ENCODE measurements at regions not wholly inside any gene's neighbourhood (a gene's known extent, or its start where the extent isn't known, plus 50 kb on each side); places are given as distances from the start of the nearest gene placed in this dataset.

DNA sequence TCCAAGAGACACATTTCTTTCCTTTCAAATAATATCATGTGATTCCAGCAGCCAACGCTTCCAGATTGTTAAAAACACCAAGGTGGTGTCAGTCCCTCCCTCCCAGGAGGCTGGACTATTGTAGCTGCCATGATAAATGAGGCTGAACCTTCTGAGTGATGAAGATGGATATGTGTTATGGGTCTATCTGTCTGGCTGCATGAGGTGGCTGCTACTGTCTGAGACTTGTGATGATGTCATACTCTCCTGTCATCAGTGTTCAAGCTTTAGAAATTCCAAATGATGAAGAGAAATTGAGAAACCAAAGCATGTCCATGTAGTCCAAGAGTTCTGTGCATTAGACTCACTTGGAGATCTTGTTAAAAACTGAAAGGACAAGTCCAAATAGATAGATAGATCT lies 683.0 kb downstream of the NTRK3 start:
- no peaks in the 10 kb centered on the region for H3K9me3 ChIP-seq (ENCODE audit: control insufficient read depth in 1 of 2, insufficient read depth in 1 of 2, low read length in 2 of 2)
- Mint-ChIP-seq H3K4me3 (no peak overlapping the region), H3K4me1 (ENCODE audit: low read depth) (peaks cover 14% of the 10 kb centered on the region), H3K27me3 (no peaks in the 10 kb centered on the region), H3K9me3 (no peaks in the 10 kb centered on the region), H3K36me3 (ENCODE audit: low read depth) (no peaks in the 10 kb centered on the region), H3K27ac (no peak overlapping the region)
- no peaks in the 10 kb centered on the region for H3K27me3 ChIP-seq (ENCODE audit: control insufficient read depth in 1 of 2, insufficient read depth in 2 of 2, low read length in 2 of 2)
- H3K36me3 ChIP-seq (ENCODE audit: insufficient read depth, low read length): no peaks in the 10 kb centered on the region
- no peaks in the 10 kb centered on the region for H3K4me1 ChIP-seq (ENCODE audit: insufficient read depth, low read length)
- DNase-seq: no peak
- no peak overlapping the region for H3K27ac ChIP-seq (ENCODE audit: low read depth in 1 of 2, low read length in 2 of 2)
- no peak overlapping the region for H3K4me3 ChIP-seq (ENCODE audit: low read length)
- TF ChIP-seq, protein P1, sequence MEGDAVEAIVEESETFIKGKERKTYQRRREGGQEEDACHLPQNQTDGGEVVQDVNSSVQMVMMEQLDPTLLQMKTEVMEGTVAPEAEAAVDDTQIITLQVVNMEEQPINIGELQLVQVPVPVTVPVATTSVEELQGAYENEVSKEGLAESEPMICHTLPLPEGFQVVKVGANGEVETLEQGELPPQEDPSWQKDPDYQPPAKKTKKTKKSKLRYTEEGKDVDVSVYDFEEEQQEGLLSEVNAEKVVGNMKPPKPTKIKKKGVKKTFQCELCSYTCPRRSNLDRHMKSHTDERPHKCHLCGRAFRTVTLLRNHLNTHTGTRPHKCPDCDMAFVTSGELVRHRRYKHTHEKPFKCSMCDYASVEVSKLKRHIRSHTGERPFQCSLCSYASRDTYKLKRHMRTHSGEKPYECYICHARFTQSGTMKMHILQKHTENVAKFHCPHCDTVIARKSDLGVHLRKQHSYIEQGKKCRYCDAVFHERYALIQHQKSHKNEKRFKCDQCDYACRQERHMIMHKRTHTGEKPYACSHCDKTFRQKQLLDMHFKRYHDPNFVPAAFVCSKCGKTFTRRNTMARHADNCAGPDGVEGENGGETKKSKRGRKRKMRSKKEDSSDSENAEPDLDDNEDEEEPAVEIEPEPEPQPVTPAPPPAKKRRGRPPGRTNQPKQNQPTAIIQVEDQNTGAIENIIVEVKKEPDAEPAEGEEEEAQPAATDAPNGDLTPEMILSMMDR (IDR thresholded peaks at IDR 0.05): no peak
- ChIA-PET CTCF (no interaction called here), POLR2A (no interaction called here)
- ATAC-seq (ENCODE audit: poor library complexity): no peak
- intact Hi-C loops (cut with DNase I, micrococcal nuclease): no loop called here

DNA sequence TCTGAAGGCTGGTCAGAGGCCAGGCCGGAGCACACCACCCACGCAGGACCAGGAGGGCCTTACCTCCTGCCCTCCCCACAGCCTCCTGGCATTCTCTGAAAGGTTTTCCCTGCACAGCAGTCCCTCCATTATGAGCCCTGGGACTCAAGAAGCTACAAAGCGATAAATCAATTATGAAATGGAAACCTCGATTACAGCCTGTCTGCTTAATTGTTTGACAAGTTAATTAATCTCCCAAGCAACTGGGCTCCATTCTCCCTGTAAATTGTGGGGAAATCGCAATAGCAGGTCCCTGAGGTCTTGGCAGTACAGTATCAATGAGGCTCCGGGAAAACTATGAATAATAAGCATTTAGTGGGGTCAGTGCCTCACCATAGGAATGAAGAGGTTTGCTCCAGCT lies 683.5 kb downstream of the NTRK3 start:
- no peak overlapping the region for H3K4me3 Mint-ChIP-seq
- peaks cover 15% of the 10 kb centered on the region for H3K4me1 Mint-ChIP-seq (ENCODE audit: low read depth)
- DNase-seq (no peak), ATAC-seq (ENCODE audit: poor library complexity) (no peak)
- TF ChIP-seq, protein P1 (IDR thresholded peaks at IDR 0.05): no peak
- POLR2A ChIA-PET: no interaction called here
- no peaks in the 10 kb centered on the region for H3K36me3 Mint-ChIP-seq (ENCODE audit: low read depth)
- Histone ChIP-seq H3K9me3 (ENCODE audit: control insufficient read depth in 1 of 2, insufficient read depth in 1 of 2, low read length in 2 of 2) (no peaks in the 10 kb centered on the region), H3K4me1 (ENCODE audit: insufficient read depth, low read length) (no peaks in the 10 kb centered on the region), H3K27ac (ENCODE audit: low read depth in 1 of 2, low read length in 2 of 2) (no peak overlapping the region), H3K27me3 (ENCODE audit: control insufficient read depth in 1 of 2, insufficient read depth in 2 of 2, low read length in 2 of 2) (no peaks in the 10 kb centered on the region), H3K4me3 (ENCODE audit: low read length) (no peak overlapping the region), H3K36me3 (ENCODE audit: insufficient read depth, low read length) (no peaks in the 10 kb centered on the region)
- intact Hi-C loops (cut with DNase I, micrococcal nuclease): no loop called here
- H3K27me3 Mint-ChIP-seq: no peaks in the 10 kb centered on the region
- H3K9me3 Mint-ChIP-seq: no peaks in the 10 kb centered on the region
- H3K27ac Mint-ChIP-seq: no peak overlapping the region
- CTCF ChIA-PET: no interaction called here

DNA sequence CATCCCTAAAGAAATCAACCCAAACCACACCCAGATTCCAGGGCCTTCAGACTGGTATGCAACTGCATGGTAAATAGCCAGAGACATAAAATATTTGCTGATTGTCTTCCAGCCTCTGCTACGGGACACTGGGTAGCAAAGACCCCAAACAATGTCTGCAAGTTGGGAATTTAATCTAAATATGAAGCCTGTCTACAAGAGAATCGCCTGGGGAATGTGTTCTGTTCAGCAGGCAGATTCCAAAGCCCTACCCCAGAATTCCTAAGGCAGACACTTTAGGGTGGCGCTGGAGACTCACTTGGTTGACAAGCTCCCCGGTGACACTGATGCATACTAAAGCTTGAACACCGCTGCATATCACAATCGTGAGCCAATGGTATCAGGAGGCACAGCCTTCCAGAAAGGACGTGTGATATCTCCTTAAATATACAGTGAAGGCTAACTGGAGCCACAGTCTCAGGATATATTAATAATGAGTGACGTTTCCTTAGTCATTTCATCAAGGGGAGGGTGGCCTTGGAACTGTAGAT lies 684.1 kb downstream of the NTRK3 start:
- POLR2A ChIA-PET: no interaction called here
- Mint-ChIP-seq H3K9me3 (no peaks in the 10 kb centered on the region), H3K27me3 (no peaks in the 10 kb centered on the region), H3K27ac (no peak overlapping the region), H3K4me1 (ENCODE audit: low read depth) (peaks cover 15% of the 10 kb centered on the region), H3K36me3 (ENCODE audit: low read depth) (no peaks in the 10 kb centered on the region), H3K4me3 (no peak overlapping the region)
- Histone ChIP-seq H3K4me1 (ENCODE audit: insufficient read depth, low read length) (no peaks in the 10 kb centered on the region), H3K4me3 (ENCODE audit: low read length) (no peak overlapping the region), H3K27me3 (ENCODE audit: control insufficient read depth in 1 of 2, insufficient read depth in 2 of 2, low read length in 2 of 2) (no peaks in the 10 kb centered on the region), H3K36me3 (ENCODE audit: insufficient read depth, low read length) (no peaks in the 10 kb centered on the region), H3K9me3 (ENCODE audit: control insufficient read depth in 1 of 2, insufficient read depth in 1 of 2, low read length in 2 of 2) (no peaks in the 10 kb centered on the region), H3K27ac (ENCODE audit: low read depth in 1 of 2, low read length in 2 of 2) (no peak overlapping the region)
- ATAC-seq (ENCODE audit: poor library complexity) (no peak), DNase-seq (no peak)
- CTCF ChIA-PET: no interaction called here
- intact Hi-C loops (cut with DNase I, micrococcal nuclease): no loop called here
- TF ChIP-seq, protein P1 (IDR thresholded peaks at IDR 0.05): no peak

All from CD4-positive, alpha-beta T cell (primary cell).